WTC11 (cell line): ENCODE measurements at regions not wholly inside any gene's neighbourhood (a gene's known extent, or its start where the extent isn't known, plus 50 kb on each side); places are given as distances from the start of the nearest gene placed in this dataset.

Experiments used
- ATAC-seq: fragments of 200-7000 bp; cut with Tn5 transposase; 2 replicates; pipeline ENCODE4 v1.10.0; 2021; ENCODE audit warnings: mild to moderate bottlenecking, moderate library complexity
- CTCF ChIA-PET: fragments of 300-600 bp; sonication (Branson Sonifier 250); formaldehyde crosslinking; loops from one replicate; lab custom pipeline; 2021; ENCODE audit warnings: antibody characterized with exemption; lab: Charles Lee
- POLR2A ChIA-PET: fragments of 350-600 bp; sonication (Branson Sonifier 250); formaldehyde crosslinking; loops from one replicate; lab custom pipeline; 2021; ENCODE audit warnings: antibody characterized with exemption; lab: Charles Lee
- DNase-seq: peaks from one replicate; pipeline ENCODE4 v3.0.0; 2021; ENCODE audit warnings: low spot score
- H3K27ac Mint-ChIP-seq: 2 replicates; pipeline ENCODE4 v1.8.0; 2021; ENCODE audit warnings: mixed read lengths
- H3K27me3 Mint-ChIP-seq: 2 replicates; pipeline ENCODE4 v1.8.0; 2021; ENCODE audit warnings: low read depth, mild to moderate bottlenecking, moderate library complexity, mixed read lengths
- H3K36me3 Mint-ChIP-seq: 2 replicates; pipeline ENCODE4 v1.8.0; 2021; ENCODE audit warnings: mixed read lengths
- H3K4me1 Mint-ChIP-seq: 2 replicates; pipeline ENCODE4 v1.8.0; 2022; ENCODE audit warnings: mixed read lengths
- H3K4me3 Mint-ChIP-seq: 2 replicates; pipeline ENCODE4 v1.8.0; 2021; ENCODE audit warnings: mild to moderate bottlenecking, moderate library complexity, mixed read lengths
- H3K9me3 Mint-ChIP-seq: 2 replicates; pipeline ENCODE4 v1.8.0; 2021; ENCODE audit warnings: mixed read lengths
- ELF4 ChIP-seq: sonication (generic); formaldehyde crosslinking; IDR thresholded peaks from 2 replicates; pipeline ENCODE4 v1.8.1; 2022; ENCODE audit warnings: low read depth, mild to moderate bottlenecking, moderate library complexity, missing genetic modification reagents
- EMX1 ChIP-seq: fragments of 250-450 bp; sonication (Bioruptor Pico); IDR thresholded peaks from 2 replicates; pipeline ENCODE4 v1.8.0; 2021; ENCODE audit warnings: mild to moderate bottlenecking
- ETV6 ChIP-seq: sonication (generic); formaldehyde crosslinking; IDR thresholded peaks from 2 replicates; pipeline ENCODE4 v1.8.1; 2022; ENCODE audit warnings: mild to moderate bottlenecking, missing genetic modification reagents
- FOXJ3 ChIP-seq: sonication (generic); formaldehyde crosslinking; IDR thresholded peaks from 2 replicates; pipeline ENCODE4 v1.9.0; 2021; ENCODE audit warnings: missing genetic modification reagents, mild to moderate bottlenecking, borderline replicate concordance
- GABPB1 ChIP-seq: sonication (generic); formaldehyde crosslinking; IDR thresholded peaks from 2 replicates; pipeline ENCODE4 v1.8.1; 2023; ENCODE audit warnings: mild to moderate bottlenecking, missing genetic modification reagents
- MXD4 ChIP-seq: fragments of 250-450 bp; sonication (Bioruptor Pico); IDR thresholded peaks from 2 replicates; pipeline ENCODE4 v1.8.0; 2021; ENCODE audit warnings: mild to moderate bottlenecking, moderate library complexity, borderline replicate concordance
- PRRX2 ChIP-seq: fragments of 250-450 bp; sonication (Bioruptor Pico); IDR thresholded peaks from 2 replicates; pipeline ENCODE4 v1.8.0; 2021; ENCODE audit warnings: mild to moderate bottlenecking
- TCF7 ChIP-seq: sonication (generic); formaldehyde crosslinking; IDR thresholded peaks from 2 replicates; pipeline ENCODE4 v1.8.0; 2022; ENCODE audit warnings: mild to moderate bottlenecking, low read depth, missing genetic modification reagents, moderate library complexity
- ZNF219 ChIP-seq: sonication (generic); formaldehyde crosslinking; IDR thresholded peaks from 2 replicates; pipeline ENCODE4 v1.8.0; 2023; ENCODE audit warnings: missing genetic modification reagents, mild to moderate bottlenecking, borderline replicate concordance
- ZNF423 ChIP-seq: fragments of 250-450 bp; sonication (Bioruptor Pico); IDR thresholded peaks from 2 replicates; pipeline ENCODE4 v2.1.2; 2022; ENCODE audit warnings: mild to moderate bottlenecking, moderate library complexity
- ZNF671 ChIP-seq: fragments of 250-450 bp; sonication (Bioruptor Pico); IDR thresholded peaks from 2 replicates; pipeline ENCODE4 v1.8.0; 2021; ENCODE audit warnings: mild to moderate bottlenecking
- TF ChIP-seq, protein P1 (sequence below): fragments of 250-450 bp; sonication (Bioruptor Pico); conservative IDR thresholded peaks from 2 replicates; pipeline ENCODE4 v1.9.0; 2021; ENCODE audit warnings: mild to moderate bottlenecking
- TF ChIP-seq, protein P2 (sequence below): sonication (generic); formaldehyde crosslinking; IDR thresholded peaks from 2 replicates; pipeline ENCODE4 v1.8.1; 2022; ENCODE audit warnings: mild to moderate bottlenecking, moderate library complexity, missing genetic modification reagents
- TF ChIP-seq, protein P3 (sequence below): sonication (generic); formaldehyde crosslinking; IDR thresholded peaks from 2 replicates; pipeline ENCODE4 v1.8.1; 2022; ENCODE audit warnings: missing genetic modification reagents, borderline replicate concordance
- TF ChIP-seq, protein P4 (sequence below): sonication (generic); formaldehyde crosslinking; IDR thresholded peaks from 2 replicates; pipeline ENCODE4 v1.8.0; 2022; ENCODE audit warnings: mild to moderate bottlenecking, missing genetic modification reagents
- TF ChIP-seq, protein P5 (sequence below): sonication (generic); formaldehyde crosslinking; IDR thresholded peaks from 2 replicates; pipeline ENCODE4 v1.8.1; 2022; ENCODE audit warnings: mild to moderate bottlenecking, missing genetic modification reagents, moderate library complexity, borderline replicate concordance
- TF ChIP-seq, protein P6 (sequence below): sonication (generic); formaldehyde crosslinking; IDR thresholded peaks from 2 replicates; pipeline ENCODE4 v1.8.1; 2022; ENCODE audit warnings: low read depth, mild to moderate bottlenecking, moderate library complexity, missing genetic modification reagents, borderline replicate concordance
- TF ChIP-seq, protein P7 (sequence below): fragments of 250-450 bp; sonication (Bioruptor Pico); IDR thresholded peaks from 2 replicates; pipeline ENCODE4 v2.1.2; 2022; ENCODE audit warnings: mild to moderate bottlenecking, moderate library complexity
- TF ChIP-seq, protein P8 (sequence below): sonication (generic); formaldehyde crosslinking; IDR thresholded peaks from 2 replicates; pipeline ENCODE4 v1.8.0; 2023; ENCODE audit warnings: missing genetic modification reagents

DNA sequence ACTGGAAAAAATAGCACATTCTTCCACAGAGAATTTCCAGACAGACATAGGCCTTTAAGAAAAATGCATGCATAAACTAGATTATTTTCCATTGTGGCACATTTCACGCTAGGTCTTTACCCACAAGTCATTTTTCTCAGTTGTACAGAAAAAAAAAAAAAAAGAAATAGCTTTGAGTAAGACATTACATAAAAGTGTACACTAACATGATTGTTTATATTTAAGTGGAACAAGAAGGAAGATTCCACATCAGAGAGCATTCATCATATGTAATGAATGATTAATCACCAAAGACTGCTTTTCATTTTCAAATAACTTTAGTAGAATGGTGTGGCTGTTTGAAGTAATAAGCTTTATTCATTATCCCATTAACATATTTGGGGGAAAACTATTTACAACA, 1270.2 kb upstream of the AGA start:
- no peaks in the 10 kb centered on the region for H3K4me1 Mint-ChIP-seq
- TF ChIP-seq ETV6 (no peak), EMX1 (no peak), ZNF423 (CRISPR knock-in tag) (no peak), GABPB1 (CRISPR knock-in tag) (no peak), PRRX2 (CRISPR knock-in tag) (no peak), ZNF219 (no peak), MXD4 (CRISPR knock-in tag) (no peak), FOXJ3 (CRISPR knock-in tag) (no peak), TCF7 (no peak), ELF4 (CRISPR knock-in tag) (no peak), ZNF671 (CRISPR knock-in tag) (no peak)
- TF ChIP-seq, protein P1, sequence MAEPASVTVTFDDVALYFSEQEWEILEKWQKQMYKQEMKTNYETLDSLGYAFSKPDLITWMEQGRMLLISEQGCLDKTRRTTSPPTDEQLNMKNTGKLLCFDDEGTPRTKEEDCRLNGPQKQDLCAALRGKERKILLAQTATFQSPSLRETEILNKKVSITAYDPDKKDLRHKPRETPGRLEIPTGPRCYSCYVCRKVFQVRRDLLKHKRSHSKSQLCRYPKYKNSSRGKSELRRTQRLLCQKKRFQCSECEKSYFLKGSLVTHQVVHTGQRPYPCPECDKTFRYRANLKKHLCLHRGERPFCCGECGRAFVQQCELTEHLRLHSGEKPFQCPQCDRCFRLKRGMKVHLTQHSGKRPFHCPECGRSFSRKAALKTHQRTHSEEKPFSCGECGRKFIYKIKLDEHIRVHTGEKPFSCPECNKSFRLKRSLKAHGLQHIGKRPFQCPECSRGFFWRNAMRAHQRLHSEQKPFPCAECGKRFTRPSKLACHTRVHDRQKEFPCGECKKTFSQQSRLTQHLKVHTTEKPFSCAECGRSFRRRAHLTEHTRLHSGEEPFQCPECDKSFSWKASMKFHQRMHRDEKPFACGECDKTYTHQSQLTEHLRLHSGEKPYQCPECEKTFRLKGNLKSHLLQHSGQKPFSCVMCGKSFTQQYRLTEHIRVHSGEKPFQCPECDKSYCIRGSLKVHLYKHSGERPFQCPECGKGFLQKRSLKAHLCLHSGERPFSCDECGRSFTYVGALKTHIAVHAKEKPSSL (CRISPR knock-in tag): no peak
- TF ChIP-seq, protein P2, sequence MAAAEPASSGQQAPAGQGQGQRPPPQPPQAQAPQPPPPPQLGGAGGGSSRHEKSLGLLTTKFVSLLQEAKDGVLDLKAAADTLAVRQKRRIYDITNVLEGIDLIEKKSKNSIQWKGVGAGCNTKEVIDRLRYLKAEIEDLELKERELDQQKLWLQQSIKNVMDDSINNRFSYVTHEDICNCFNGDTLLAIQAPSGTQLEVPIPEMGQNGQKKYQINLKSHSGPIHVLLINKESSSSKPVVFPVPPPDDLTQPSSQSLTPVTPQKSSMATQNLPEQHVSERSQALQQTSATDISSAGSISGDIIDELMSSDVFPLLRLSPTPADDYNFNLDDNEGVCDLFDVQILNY: no peak
- TF ChIP-seq, protein P3, sequence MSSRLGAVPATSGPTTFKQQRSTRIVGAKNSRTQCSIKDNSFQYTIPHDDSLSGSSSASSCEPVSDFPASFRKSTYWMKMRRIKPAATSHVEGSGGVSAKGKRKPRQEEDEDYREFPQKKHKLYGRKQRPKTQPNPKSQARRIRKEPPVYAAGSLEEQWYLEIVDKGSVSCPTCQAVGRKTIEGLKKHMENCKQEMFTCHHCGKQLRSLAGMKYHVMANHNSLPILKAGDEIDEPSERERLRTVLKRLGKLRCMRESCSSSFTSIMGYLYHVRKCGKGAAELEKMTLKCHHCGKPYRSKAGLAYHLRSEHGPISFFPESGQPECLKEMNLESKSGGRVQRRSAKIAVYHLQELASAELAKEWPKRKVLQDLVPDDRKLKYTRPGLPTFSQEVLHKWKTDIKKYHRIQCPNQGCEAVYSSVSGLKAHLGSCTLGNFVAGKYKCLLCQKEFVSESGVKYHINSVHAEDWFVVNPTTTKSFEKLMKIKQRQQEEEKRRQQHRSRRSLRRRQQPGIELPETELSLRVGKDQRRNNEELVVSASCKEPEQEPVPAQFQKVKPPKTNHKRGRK (CRISPR knock-in tag): no peak
- TF ChIP-seq, protein P4, sequence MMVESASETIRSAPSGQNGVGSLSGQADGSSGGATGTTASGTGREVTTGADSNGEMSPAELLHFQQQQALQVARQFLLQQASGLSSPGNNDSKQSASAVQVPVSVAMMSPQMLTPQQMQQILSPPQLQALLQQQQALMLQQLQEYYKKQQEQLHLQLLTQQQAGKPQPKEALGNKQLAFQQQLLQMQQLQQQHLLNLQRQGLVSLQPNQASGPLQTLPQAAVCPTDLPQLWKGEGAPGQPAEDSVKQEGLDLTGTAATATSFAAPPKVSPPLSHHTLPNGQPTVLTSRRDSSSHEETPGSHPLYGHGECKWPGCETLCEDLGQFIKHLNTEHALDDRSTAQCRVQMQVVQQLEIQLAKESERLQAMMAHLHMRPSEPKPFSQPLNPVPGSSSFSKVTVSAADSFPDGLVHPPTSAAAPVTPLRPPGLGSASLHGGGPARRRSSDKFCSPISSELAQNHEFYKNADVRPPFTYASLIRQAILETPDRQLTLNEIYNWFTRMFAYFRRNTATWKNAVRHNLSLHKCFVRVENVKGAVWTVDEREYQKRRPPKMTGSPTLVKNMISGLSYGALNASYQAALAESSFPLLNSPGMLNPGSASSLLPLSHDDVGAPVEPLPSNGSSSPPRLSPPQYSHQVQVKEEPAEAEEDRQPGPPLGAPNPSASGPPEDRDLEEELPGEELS (CRISPR knock-in tag): no peak
- TF ChIP-seq, protein P5, sequence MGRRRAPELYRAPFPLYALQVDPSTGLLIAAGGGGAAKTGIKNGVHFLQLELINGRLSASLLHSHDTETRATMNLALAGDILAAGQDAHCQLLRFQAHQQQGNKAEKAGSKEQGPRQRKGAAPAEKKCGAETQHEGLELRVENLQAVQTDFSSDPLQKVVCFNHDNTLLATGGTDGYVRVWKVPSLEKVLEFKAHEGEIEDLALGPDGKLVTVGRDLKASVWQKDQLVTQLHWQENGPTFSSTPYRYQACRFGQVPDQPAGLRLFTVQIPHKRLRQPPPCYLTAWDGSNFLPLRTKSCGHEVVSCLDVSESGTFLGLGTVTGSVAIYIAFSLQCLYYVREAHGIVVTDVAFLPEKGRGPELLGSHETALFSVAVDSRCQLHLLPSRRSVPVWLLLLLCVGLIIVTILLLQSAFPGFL: no peak
- TF ChIP-seq, protein P6, sequence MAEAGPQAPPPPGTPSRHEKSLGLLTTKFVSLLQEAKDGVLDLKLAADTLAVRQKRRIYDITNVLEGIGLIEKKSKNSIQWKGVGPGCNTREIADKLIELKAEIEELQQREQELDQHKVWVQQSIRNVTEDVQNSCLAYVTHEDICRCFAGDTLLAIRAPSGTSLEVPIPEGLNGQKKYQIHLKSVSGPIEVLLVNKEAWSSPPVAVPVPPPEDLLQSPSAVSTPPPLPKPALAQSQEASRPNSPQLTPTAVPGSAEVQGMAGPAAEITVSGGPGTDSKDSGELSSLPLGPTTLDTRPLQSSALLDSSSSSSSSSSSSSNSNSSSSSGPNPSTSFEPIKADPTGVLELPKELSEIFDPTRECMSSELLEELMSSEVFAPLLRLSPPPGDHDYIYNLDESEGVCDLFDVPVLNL (CRISPR knock-in tag): no peak
- TF ChIP-seq, protein P7, sequence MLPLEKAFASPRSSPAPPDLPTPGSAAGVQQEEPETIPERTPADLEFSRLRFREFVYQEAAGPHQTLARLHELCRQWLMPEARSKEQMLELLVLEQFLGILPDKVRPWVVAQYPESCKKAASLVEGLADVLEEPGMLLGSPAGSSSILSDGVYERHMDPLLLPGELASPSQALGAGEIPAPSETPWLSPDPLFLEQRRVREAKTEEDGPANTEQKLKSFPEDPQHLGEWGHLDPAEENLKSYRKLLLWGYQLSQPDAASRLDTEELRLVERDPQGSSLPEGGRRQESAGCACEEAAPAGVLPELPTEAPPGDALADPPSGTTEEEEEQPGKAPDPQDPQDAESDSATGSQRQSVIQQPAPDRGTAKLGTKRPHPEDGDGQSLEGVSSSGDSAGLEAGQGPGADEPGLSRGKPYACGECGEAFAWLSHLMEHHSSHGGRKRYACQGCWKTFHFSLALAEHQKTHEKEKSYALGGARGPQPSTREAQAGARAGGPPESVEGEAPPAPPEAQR (CRISPR knock-in tag): no peak
- TF ChIP-seq, protein P8, sequence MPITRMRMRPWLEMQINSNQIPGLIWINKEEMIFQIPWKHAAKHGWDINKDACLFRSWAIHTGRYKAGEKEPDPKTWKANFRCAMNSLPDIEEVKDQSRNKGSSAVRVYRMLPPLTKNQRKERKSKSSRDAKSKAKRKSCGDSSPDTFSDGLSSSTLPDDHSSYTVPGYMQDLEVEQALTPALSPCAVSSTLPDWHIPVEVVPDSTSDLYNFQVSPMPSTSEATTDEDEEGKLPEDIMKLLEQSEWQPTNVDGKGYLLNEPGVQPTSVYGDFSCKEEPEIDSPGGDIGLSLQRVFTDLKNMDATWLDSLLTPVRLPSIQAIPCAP (CRISPR knock-in tag): no peak
- TF ChIP-seq, all 79 proteins: peak for 0
- ATAC-seq: no peak
- Mint-ChIP-seq H3K27ac (no peak overlapping the region), H3K36me3 (no peaks in the 10 kb centered on the region), H3K4me3 (no peak overlapping the region), H3K27me3 (no peaks in the 10 kb centered on the region), H3K9me3 (0 out of 2 replicates have a peak, but pooled peaks cover 4% of the 10 kb centered on the region)
- ChIA-PET CTCF (no interaction called here), POLR2A (no interaction called here)
- no peak for DNase-seq
